EL (cell line): ENCODE measurements at regions not wholly inside any gene's neighbourhood (a gene's known extent, or its start where the extent isn't known, plus 50 kb on each side); places are given as distances from the start of the nearest gene placed in this dataset.
"Not testable (repeated sequence)": the region's sequence is repeated elsewhere in the genome, so short reads cannot be mapped to it uniquely, and the experiment has no call there.

Experiments used
- DNase-seq: peaks from one replicate; pipeline ENCODE4 v3.0.0-alpha.2; 2016

DNA sequence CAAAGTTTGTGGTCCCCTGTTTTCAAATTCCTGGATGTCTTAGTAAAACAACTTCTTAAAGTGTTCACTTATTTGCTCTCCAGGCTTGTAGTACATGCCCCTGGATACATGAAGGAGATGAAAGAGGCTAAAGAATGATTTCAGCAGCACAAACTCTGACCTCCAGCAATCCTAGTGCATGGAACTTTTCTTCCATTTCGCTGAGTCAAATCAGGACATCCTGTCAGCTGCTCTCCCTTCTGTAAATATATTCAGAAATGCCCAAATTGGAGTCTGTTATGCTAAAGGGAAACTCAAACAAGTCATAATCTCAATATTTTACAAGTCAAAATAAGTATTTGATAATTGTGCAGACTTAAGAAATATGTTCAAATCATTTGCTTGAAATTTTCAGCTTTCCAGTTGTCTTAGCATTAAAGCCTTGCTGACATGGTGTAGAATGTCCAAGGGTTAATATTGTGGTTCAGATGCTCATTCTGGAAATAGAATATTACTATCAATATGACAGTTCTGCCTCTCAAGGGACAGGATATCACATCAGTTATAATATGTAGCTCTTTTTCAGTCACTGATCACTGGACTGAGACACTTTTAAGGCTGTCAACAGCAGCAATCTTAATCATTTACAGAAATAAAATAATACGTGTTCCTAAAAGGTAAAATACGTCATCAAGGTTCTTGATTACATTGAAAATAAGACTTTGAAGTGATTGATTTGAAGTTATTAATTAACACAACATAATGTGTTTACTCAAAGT lies 1157.3 kb downstream of the PLA2G4A start:
- DNase-seq, result no peak

DNA sequence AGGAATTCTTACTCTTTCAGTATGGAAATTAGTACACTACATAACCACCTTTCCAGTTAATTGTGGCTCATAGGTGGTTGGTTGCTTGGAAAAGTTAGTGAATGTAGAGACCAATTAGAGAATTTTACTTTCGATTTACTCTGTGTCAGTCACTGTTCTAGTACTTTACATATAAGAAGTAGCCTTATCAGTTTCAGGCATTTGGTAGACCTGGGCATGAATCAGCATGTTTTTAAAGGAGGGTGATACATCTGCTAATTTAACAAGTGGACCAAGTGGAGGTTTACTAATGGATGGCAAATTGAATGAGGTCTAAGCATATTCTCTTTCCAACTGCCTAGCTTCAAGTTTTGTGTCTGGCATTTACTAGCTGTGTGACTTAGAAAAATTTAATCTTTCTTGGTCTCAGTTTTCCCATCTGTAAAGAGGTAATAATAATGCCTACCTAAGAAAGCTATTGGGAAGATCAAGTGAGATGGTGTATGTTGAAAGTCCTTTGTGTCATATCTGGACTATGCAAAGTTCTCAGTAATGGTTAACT lies 1158.6 kb downstream of the PLA2G4A start:
- peak; percentile 2 for DNase-seq

GRCh38 chr1:187991944-187992343 lies 1163.2 kb downstream of the PLA2G4A start:
- no peak for DNase-seq

- DNase-seq, result no peak
These were observed 1168.0 kb downstream of the PLA2G4A start for GRCh38 chr1:187996780-187997179.

GRCh38 chr1:187999973-188000372 lies 1171.2 kb downstream of the PLA2G4A start:
- DNase-seq, result no peak

DNA sequence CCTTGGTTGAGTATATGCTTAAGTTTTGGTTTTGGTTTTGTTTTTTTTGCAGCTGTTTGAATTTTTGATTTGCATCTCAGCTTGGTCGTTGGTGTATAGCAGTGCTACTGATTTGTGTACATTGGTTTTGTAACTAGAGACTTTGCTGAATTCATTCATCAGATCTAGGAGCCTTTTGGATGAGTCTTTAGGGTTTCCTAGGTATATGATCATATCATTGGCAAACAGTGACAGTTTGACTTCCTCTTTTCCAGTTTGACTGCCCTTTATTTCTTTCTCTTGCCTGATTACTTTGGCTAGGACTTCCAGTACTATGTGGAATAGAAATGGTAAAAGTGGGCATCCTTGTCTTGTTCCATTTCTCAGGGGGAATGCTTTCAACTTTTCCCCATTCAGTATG lies 1174.9 kb downstream of the PLA2G4A start:
- not testable (repeated sequence) for DNase-seq

DNA sequence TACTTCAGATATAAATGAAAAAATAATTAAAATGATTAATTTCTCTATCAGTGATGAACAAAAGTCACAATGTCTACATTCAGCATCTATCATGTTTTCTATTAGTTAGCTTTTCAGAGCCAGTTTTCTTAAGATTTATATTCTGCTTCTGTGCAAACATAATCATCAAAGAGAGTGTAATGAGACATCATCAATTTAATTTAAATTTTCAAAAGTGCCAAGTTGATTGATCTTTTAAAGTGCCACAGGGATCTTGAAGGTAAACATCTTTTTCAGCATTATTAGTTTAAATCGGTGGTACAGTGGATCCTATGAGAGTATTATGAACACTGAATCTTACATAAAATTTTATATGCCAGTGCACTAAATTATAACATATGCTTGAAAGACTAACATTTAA lies 1176.1 kb downstream of the PLA2G4A start:
- no peak for DNase-seq

GRCh38 chr1:188006354-188006753 lies 1177.6 kb downstream of the PLA2G4A start:
- no peak for DNase-seq

- DNase-seq, result not testable (repeated sequence)
These were observed 1184.6 kb downstream of the PLA2G4A start for GRCh38 chr1:188013222-188013849.

GRCh38 chr1:188017921-188018320 lies 1189.2 kb downstream of the PLA2G4A start:
- DNase-seq, result no peak

DNA sequence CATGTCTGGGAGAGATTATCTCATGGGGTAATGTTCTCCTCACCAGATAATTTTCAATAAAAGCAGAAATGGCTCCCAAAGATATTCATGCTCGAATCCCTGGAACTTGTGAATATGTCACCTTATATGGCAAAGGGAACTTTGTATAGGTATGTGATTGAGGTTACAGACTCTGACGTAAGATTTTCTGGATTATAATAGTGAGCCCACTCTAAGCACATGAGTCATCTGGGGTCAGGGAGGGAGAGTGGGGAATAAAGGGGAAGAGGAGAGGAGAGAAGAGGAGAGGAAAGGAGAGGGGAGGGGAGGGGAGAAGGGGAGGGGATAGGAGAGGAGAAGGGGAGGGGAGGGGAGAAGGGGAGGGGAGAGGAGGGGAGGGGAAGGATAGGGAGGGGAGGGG lies 1193.9 kb downstream of the PLA2G4A start:
- DNase-seq, result peak; percentile 8

DNA sequence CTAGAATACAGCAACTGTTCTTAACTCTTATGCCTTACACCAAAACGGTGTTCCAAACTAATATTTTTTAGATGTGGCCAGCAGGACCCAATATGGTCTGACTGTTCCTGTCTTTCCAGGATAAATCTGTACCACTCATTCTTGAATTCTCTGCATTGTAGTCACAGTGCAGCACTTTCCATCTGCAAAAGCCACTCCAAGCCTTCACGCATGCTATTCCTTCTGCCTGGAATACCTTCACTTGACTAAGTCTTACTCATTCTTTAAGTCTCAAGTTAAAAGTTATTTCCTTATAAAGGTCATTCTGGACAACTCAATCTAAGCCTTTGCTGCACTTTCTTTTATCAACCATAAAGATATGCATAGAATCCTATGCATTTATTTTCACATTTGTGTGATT lies 1194.5 kb downstream of the PLA2G4A start:
- peak; percentile 29 for DNase-seq

DNA sequence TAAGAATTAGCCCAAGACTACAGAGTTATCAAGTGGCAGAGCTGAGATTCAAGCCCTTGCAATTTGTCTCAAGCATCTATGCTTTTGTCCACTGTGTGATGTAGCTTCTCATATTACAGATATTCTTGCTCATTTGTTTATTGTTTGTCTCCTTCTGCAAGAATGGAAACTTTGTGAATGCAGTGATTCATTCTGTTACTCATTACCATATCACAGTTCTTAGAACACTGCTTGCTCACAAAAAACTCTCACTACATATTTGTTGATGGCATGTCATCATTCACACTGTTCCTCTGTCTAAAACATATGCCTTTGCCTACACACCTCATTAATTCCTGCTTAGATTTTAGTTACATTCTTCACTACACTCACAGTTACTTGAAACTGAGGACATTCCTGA lies 1198.9 kb downstream of the PLA2G4A start:
- peak; percentile 88 for DNase-seq

DNA sequence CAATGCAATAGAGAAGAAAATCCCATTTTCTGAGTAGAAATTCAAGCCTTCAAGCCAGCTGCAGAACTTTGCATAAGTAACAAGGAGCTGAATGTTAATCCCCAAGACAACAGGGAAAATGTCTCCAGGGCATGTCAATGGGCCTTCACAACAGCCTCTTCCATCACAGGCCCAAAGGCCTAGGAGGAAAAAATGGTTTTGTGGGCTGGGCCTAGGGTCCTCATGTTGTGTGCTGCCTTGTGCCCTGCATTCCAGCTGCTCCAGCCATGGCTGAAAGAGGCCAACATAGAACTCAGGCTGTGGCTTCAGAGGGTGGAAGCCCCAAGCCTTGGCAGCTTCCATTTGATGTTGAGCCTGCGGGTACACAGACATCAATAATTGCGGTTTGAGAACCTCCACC lies 1208.8 kb downstream of the PLA2G4A start:
- not testable (repeated sequence) for DNase-seq

DNA sequence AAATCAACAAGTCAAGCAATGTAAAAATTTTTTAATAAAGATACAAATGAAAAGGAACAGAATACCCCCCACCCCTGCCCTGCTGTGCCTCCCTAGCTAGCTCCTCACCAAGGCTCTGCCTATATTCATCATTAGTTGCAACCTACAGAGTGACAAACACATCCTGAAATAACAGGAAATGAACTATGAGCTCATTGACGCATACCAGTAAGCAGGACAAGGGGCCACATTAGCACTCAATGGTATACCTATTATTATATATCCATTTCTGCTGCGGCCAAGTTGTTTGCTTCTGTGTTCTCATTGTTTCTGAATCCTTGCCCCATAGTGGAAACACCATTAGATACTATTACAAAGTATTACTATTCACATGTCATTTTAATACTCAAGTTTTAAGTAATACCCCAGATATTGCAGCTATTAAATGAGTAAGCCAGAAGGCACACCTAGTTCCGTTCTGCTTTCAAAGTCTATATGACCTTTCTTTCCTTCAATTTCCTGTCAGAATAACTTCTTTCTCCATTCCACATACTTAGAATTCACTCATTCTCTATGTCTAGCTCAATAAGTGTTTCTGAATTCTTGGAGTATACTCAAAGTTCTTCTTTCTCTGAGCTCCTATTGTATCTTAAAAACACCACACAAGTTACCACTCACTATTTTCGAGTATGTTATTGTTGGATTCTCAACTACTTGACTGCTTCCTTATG lies 1214.9 kb downstream of the PLA2G4A start:
- DNase-seq, result peak; percentile 10

DNA sequence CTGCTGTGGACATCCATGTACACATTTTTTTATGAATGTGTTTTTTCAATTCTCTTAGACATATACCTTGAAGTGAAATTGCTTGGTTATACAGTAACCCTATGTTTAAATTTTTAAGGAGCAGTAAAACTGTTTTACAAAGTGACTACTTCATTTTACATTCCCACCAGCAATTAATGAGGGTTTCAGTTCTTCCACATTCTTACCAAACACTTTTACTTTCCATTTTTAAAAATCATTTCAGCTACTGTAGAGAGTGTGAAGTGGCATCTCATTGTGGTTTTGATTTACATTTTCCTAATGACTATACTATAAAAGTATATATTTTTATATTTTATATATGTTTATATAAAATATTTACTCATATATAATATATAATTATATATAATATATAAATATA lies 1221.5 kb downstream of the PLA2G4A start:
- DNase-seq, result no peak

- no peak for DNase-seq
These were observed 1227.3 kb downstream of the PLA2G4A start for GRCh38 chr1:188056011-188056410.

DNA sequence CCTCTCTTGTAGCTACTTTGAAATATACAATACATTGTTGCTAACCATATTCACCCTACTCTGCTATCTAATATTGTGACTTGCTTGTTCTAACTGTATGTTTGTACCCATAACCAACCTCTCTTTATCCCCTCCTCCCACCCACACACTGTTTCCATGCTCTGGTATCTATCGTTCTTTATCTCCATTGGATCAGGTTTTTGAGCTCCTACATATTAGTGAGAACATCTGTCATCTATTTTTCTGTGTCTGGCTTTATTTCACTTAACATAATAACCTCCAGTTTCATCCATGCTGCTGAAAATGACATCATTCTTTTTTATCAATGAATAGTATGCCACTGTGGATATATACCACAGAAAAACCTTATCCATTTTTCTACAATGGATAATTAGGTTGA lies 1230.1 kb downstream of the PLA2G4A start:
- no peak for DNase-seq

- DNase-seq, result no peak
These were observed 1233.1 kb downstream of the PLA2G4A start for GRCh38 chr1:188061881-188062280.

- peak; percentile 18 for DNase-seq
These were observed 1233.7 kb downstream of the PLA2G4A start for GRCh38 chr1:188062456-188062855.

DNA sequence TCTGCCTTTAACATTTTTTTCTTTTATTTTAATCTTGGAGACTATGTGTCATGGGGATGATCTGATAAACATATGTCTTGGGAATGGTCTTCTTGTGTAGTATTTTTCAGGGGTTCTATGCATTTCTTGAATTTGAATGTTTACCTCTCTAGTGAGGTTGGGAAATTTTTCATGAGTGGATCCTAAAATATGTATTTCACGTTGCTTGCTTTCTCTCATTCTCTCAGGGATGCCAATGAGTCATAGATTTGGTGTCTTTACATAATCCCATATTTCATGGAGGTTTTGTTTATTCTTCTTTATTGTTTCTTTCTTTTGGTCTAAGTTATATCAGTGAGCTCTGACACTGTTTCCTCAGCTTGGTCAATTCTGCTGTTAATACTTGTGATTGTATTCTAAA lies 1237.2 kb downstream of the PLA2G4A start:
- DNase-seq, result peak; percentile 53

DNA sequence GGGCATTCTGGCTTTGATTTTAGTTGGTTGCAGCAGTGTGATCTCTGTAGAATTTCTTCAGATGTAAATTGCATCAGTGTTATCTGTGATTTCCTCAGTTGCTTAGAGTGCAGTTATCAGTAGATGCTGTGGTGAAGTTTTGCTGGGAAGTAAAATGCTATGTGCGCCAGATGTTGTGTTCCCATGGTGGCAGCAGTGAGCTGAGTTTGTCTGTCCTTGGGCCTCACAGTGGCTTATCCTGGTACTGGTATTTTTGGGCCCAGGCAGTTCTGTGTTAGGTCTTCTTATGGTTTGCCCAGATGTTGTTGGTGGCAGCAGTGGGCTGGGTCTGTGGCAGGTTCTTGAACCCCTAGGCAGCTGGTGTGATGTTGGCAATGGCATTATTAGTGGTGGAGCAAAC lies 1242.1 kb downstream of the PLA2G4A start:
- DNase-seq, result no peak

- no peak for DNase-seq
These were observed 1260.3 kb downstream of the PLA2G4A start for GRCh38 chr1:188089015-188089414.

GRCh38 chr1:188089461-188089860 lies 1260.7 kb downstream of the PLA2G4A start:
- no peak for DNase-seq
